H9 (cell line): ENCODE measurements at regions not wholly inside any gene's neighbourhood (a gene's known extent, or its start where the extent isn't known, plus 50 kb on each side); places are given as distances from the start of the nearest gene placed in this dataset.

Source experiments
- DNase-seq: peaks from one replicate; pipeline ENCODE4 v3.0.0-alpha.2; 2017
- H2AFZ ChIP-seq: one replicate; pipeline ENCODE4 v1.6.1; 2013; ENCODE audit warnings: mild to moderate bottlenecking, low read length, control low read depth, moderate library complexity
- H2AK5ac ChIP-seq: 2 replicates; pipeline ENCODE4 v1.6.1; 2013; ENCODE audit warnings: low read length, control low read depth, mixed read lengths; ENCODE audit not compliant: insufficient read length
- H2BK120ac ChIP-seq: one replicate; pipeline ENCODE4 v1.6.1; 2013; ENCODE audit warnings: low read depth, mild to moderate bottlenecking, low read length, control low read depth, inconsistent platforms; ENCODE audit not compliant: poor library complexity, severe bottlenecking
- H2BK12ac ChIP-seq: 2 replicates; pipeline ENCODE4 v1.6.1; 2013; ENCODE audit warnings: low read length, control low read depth, mixed read lengths, low read depth; ENCODE audit not compliant: insufficient read length
- H2BK15ac ChIP-seq: 2 replicates; pipeline ENCODE4 v1.6.1; 2013; ENCODE audit warnings: low read depth, low read length, control low read depth
- H2BK20ac ChIP-seq: one replicate; pipeline ENCODE4 v1.6.1; 2013; ENCODE audit warnings: low read depth, mild to moderate bottlenecking, low read length, control low read depth, inconsistent platforms; ENCODE audit not compliant: poor library complexity, severe bottlenecking
- H2BK5ac ChIP-seq: 2 replicates; pipeline ENCODE4 v1.6.1; 2013; ENCODE audit warnings: low read length, control low read depth, mixed read lengths; ENCODE audit not compliant: insufficient read length
- H3K14ac ChIP-seq: 2 replicates; pipeline ENCODE4 v1.6.1; 2013; ENCODE audit warnings: low read length, control low read depth; ENCODE audit not compliant: insufficient read depth
- H3K18ac ChIP-seq: 2 replicates; pipeline ENCODE4 v1.6.1; 2013; ENCODE audit warnings: low read depth, mild to moderate bottlenecking, mixed read lengths, low read length, control low read depth; ENCODE audit not compliant: insufficient read length
- H3K23ac ChIP-seq: 2 replicates; pipeline ENCODE4 v1.6.1; 2013; ENCODE audit warnings: low read length, control low read depth, mixed read lengths, low read depth; ENCODE audit not compliant: insufficient read length
- H3K23me2 ChIP-seq: 2 replicates; pipeline ENCODE4 v1.6.1; 2013; ENCODE audit warnings: low read depth, mild to moderate bottlenecking, mixed read lengths, low read length, control low read depth; ENCODE audit not compliant: insufficient read length, poor library complexity, severe bottlenecking
- H3K27ac ChIP-seq: 2 replicates; pipeline ENCODE4 v1.5.1; 2013; ENCODE audit warnings: low read length, control low read depth, mixed read lengths, low read depth; ENCODE audit not compliant: insufficient read length
- H3K27me3 ChIP-seq: 2 replicates; pipeline ENCODE4 v1.6.1; 2013; ENCODE audit warnings: low read length, control low read depth, inconsistent platforms; ENCODE audit not compliant: insufficient read depth
- H3K4ac ChIP-seq: 2 replicates; pipeline ENCODE4 v1.6.1; 2013; ENCODE audit warnings: low read depth, mild to moderate bottlenecking, control low read depth, inconsistent platforms, low read length, moderate library complexity
- H3K4me1 ChIP-seq: 2 replicates; pipeline ENCODE4 v1.6.1; 2013; ENCODE audit warnings: low read length, control low read depth, inconsistent platforms; ENCODE audit not compliant: insufficient read depth
- H3K4me2 ChIP-seq: 2 replicates; pipeline ENCODE4 v1.6.1; 2013; ENCODE audit warnings: low read length, control low read depth, mixed read lengths; ENCODE audit not compliant: insufficient read length, insufficient read depth
- H3K56ac ChIP-seq: 2 replicates; pipeline ENCODE4 v1.6.1; 2013; ENCODE audit warnings: low read depth, mild to moderate bottlenecking, mixed read lengths, low read length, control low read depth; ENCODE audit not compliant: insufficient read length
- H3K79me1 ChIP-seq: 2 replicates; pipeline ENCODE4 v1.6.1; 2013; ENCODE audit warnings: low read depth, mild to moderate bottlenecking, moderate library complexity, low read length, control low read depth, inconsistent platforms; ENCODE audit not compliant: insufficient read depth, poor library complexity, severe bottlenecking
- H3K79me2 ChIP-seq: 2 replicates; pipeline ENCODE4 v1.6.1; 2013; ENCODE audit warnings: low read length, control low read depth, inconsistent platforms; ENCODE audit not compliant: insufficient read depth
- H3K9ac ChIP-seq: 2 replicates; pipeline ENCODE4 v1.6.1; 2013; ENCODE audit warnings: low read length, control low read depth, mixed read lengths; ENCODE audit not compliant: insufficient read length; ENCODE audit errors: extremely low read depth
- H3K9me3 ChIP-seq: one replicate; pipeline ENCODE4 v1.6.1; 2013; ENCODE audit warnings: low read depth, low read length, inconsistent platforms; ENCODE audit not compliant: control insufficient read depth
- H3T11ph ChIP-seq: one replicate; pipeline ENCODE4 v1.6.1; 2013; ENCODE audit warnings: mild to moderate bottlenecking, low read length, control low read depth, inconsistent platforms
- H4K20me1 ChIP-seq: one replicate; pipeline ENCODE4 v1.6.1; 2013; ENCODE audit not compliant: control insufficient read depth, insufficient read length, insufficient read depth
- H4K5ac ChIP-seq: 2 replicates; pipeline ENCODE4 v1.6.1; 2013; ENCODE audit warnings: low read depth, mild to moderate bottlenecking, mixed read lengths, low read length, control low read depth; ENCODE audit not compliant: insufficient read length
- H4K8ac ChIP-seq: replicated peaks from 2 replicates; pipeline ENCODE4 v1.6.1; 2013; ENCODE audit warnings: low read length, control low read depth, mixed read lengths, low read depth; ENCODE audit not compliant: insufficient read length
- H4K91ac ChIP-seq: 2 replicates; pipeline ENCODE4 v1.6.1; 2013; ENCODE audit warnings: low read depth, mild to moderate bottlenecking, moderate library complexity, mixed read lengths, low read length, control low read depth; ENCODE audit not compliant: insufficient read length
- H3K27ac Mint-ChIP-seq, 3 experiments: 2 replicates in 2 of 3; 3 replicates in 1 of 3; pipeline ENCODE4 v1.8.0; 2020 to 2021; ENCODE audit warnings: mixed read lengths in 3 of 3, mild to moderate bottlenecking in 1 of 3, moderate library complexity in 1 of 3
- H3K27me3 Mint-ChIP-seq: 2 replicates; pipeline ENCODE4 v1.8.0; 2021; ENCODE audit warnings: low read depth, mild to moderate bottlenecking, moderate library complexity, mixed read lengths
- H3K36me3 Mint-ChIP-seq, 3 experiments: 2 replicates in 2 of 3; 3 replicates in 1 of 3; pipeline ENCODE4 v1.8.0; 2020 to 2021; ENCODE audit warnings: low read depth in 3 of 3, mixed read lengths in 3 of 3; ENCODE audit not compliant: insufficient read depth in 1 of 3
- H3K4me1 Mint-ChIP-seq, 2 experiments: 2 replicates each; pipeline ENCODE4 v1.8.0; 2020; ENCODE audit warnings: mixed read lengths in 2 of 2
- H3K4me3 Mint-ChIP-seq, 2 experiments: 2 replicates in 1 of 2; 3 replicates in 1 of 2; pipeline ENCODE4 v1.8.0; 2020 to 2021; ENCODE audit warnings: mild to moderate bottlenecking in 2 of 2, mixed read lengths in 2 of 2, moderate library complexity in 1 of 2
- H3K9me3 Mint-ChIP-seq, 2 experiments: 2 replicates in 1 of 2; 3 replicates in 1 of 2; pipeline ENCODE4 v1.8.0; 2020; ENCODE audit warnings: mild to moderate bottlenecking in 2 of 2, mixed read lengths in 2 of 2, moderate library complexity in 1 of 2
- CTCF ChIP-seq: fragments of 200-600 bp; sonication (generic); conservative IDR thresholded peaks from 3 replicates; pipeline ENCODE4 v1.8.0; 2021; ENCODE audit warnings: antibody characterized with exemption, mild to moderate bottlenecking
- WGBS: extraction: QIAGEN DNeasy Blood & Tissue Kit; methylation state at CpG from one replicate; pipeline ENCODE4 v1.1.7; 2013; ENCODE audit warnings: missing lambda C conversion rate, low lambda C conversion rate, mixed read lengths; ENCODE audit not compliant: insufficient read length; ENCODE audit errors: extremely low coverage; 5-methylcytosine and 5-hydroxymethylcytosine counted together

- Histone ChIP-seq H4K5ac (no peak overlapping the region), H3K9me3 (peaks cover 13% of the 10 kb centered on the region), H2AK5ac (no peak overlapping the region), H2BK5ac (no peak overlapping the region), H3K18ac (no peak overlapping the region), H3K56ac (no peak overlapping the region), H3K79me1 (no peaks in the 10 kb centered on the region), H4K8ac (no peak overlapping the region), H2BK20ac (no peak overlapping the region), H2BK15ac (no peak overlapping the region), H3K23ac (no peak overlapping the region), H3K9ac (no peak overlapping the region), H3K27me3 (no peaks in the 10 kb centered on the region), H2BK120ac (no peak overlapping the region), H4K91ac (no peak overlapping the region), H3K27ac (no peak overlapping the region), H2AFZ (no peak overlapping the region), H3K4me2 (no peak overlapping the region), H3K23me2 (no peaks in the 10 kb centered on the region), H2BK12ac (no peak overlapping the region), H4K20me1 (no peaks in the 10 kb centered on the region), H3K4me1 (peaks cover 3% of the 10 kb centered on the region; the same call in 1 of the 2 replicates), H3T11ph (no peak overlapping the region), H3K14ac (no peak overlapping the region), H3K4ac (no peak overlapping the region), H3K79me2 (no peaks in the 10 kb centered on the region)
- Mint-ChIP-seq H3K4me3 (no peak overlapping the region), H3K36me3 (peaks cover 15 to 51% (median 35%) of the 10 kb centered on the region in 3 experiments), H3K27ac (no peak overlapping the region), H3K4me1 (peaks cover 38 to 40% of the 10 kb centered on the region in 2 experiments), H3K27me3 (peaks cover under 1% of the 10 kb centered on the region), H3K9me3 (peaks cover 32 to 54% of the 10 kb centered on the region in 2 experiments)
- no peak for TF ChIP-seq CTCF
- DNase-seq, result no peak
- no CpG with 5 or more reads among the region's 3 CpGs for WGBS
These were observed 244.0 kb downstream of the THBS2 start for GRCh38 chr6:169009628-169010027.
